Peyer's patch (tissue), 4 donors: ENCODE measurements at regions not wholly inside any gene's neighbourhood (a gene's known extent, or its start where the extent isn't known, plus 50 kb on each side); places are given as distances from the start of the nearest gene placed in this dataset.

ENCODE experiments used
- POLR2A ChIP-seq, 2 donors: fragments of 450-650 bp; IDR thresholded peaks; one replicate each; pipeline ENCODE4 v1.5.1; 2017; ENCODE audit warnings: antibody characterized with exemption in 2 of 2, mild to moderate bottlenecking in 2 of 2, moderate library complexity in 2 of 2
- TF ChIP-seq, protein P1 (sequence below), 6 experiments: fragments of 450-650 bp in 4 of 6; fragments of 200-600 bp in 2 of 6; sonication (generic) in 1 of 6; IDR thresholded peaks; one replicate each; pipeline ENCODE4 v1.5.1; 2017 to 2019; ENCODE audit warnings: antibody characterized with exemption in 6 of 6, mild to moderate bottlenecking in 3 of 6, moderate library complexity in 1 of 6

DNA sequence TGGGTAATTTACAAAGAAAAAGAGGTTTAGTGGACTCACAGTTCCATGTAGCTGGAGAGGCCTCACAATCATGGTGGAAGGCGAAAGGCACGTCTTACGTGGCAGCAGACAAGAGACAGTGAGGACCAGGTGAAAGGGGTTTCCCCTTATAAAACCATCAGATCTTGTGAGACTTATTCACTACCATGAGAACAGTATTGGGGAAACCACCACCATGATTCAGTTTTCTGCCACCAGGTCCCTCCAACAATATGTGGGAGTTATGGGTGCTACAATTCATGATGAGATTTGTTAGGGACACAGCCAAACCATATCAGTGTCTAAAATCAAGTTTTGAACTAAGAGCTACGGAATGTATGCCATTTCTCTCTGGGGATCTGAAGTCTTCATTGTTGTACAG, 354.8 kb upstream of the C2CD4B start:
- TF ChIP-seq, protein P1, sequence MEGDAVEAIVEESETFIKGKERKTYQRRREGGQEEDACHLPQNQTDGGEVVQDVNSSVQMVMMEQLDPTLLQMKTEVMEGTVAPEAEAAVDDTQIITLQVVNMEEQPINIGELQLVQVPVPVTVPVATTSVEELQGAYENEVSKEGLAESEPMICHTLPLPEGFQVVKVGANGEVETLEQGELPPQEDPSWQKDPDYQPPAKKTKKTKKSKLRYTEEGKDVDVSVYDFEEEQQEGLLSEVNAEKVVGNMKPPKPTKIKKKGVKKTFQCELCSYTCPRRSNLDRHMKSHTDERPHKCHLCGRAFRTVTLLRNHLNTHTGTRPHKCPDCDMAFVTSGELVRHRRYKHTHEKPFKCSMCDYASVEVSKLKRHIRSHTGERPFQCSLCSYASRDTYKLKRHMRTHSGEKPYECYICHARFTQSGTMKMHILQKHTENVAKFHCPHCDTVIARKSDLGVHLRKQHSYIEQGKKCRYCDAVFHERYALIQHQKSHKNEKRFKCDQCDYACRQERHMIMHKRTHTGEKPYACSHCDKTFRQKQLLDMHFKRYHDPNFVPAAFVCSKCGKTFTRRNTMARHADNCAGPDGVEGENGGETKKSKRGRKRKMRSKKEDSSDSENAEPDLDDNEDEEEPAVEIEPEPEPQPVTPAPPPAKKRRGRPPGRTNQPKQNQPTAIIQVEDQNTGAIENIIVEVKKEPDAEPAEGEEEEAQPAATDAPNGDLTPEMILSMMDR (IDR thresholded peaks at IDR 0.05), result no peak
- TF ChIP-seq POLR2A (IDR thresholded peaks at IDR 0.05), result no peak
